ENCODE measurements at regions not wholly inside any gene's neighbourhood (a gene's known extent, or its start where the extent isn't known, plus 50 kb on each side); places are given as distances from the start of the nearest gene placed in this dataset.

DNA sequence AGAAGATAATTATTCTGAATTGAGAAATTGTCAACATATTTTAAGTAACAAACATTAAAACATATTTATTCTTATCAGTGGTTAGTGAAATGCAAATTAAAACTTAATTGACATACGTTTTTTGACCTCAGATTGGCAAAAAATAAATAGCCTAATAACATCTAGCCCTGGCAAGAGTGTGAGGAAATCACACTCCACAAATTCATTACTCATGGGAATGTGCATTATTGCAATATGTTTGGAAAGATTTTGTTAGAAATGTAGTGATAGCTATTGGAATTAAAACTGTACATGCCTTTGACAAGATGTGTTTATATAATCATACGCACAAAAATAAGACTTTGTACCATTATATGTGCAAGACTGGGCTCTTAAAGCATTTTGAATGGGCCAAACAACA is 168.6 kb downstream of the KITLG start:
- Histone ChIP-seq H3K4me3 (no peak overlapping the region), H3K27ac (no peak overlapping the region), H3K4me1 (peaks cover 3 to 29% (median 19%) of the 10 kb centered on the region in 4 donors), H3K36me3 (no peaks in the 10 kb centered on the region), H3K9me3 (no peaks in the 10 kb centered on the region), H3K27me3 (no peaks in the 10 kb centered on the region)
- no peak for DNase-seq
- 52 to 65% (median 57%) methylated on average over 2 of the region's 2 CpGs for WGBS, 5 donors
- TF ChIP-seq EP300 (IDR thresholded peaks at IDR 0.05) (no peak), CTCF (IDR thresholded peaks at IDR 0.05) (no peak), POLR2AphosphoS5 (IDR thresholded peaks at IDR 0.05) (no peak), POLR2A (IDR thresholded peaks at IDR 0.05) (no peak)
- intact Hi-C loops (cut with DNase I; ENCODE audit: low total_unique reads), result no loop called here

DNA sequence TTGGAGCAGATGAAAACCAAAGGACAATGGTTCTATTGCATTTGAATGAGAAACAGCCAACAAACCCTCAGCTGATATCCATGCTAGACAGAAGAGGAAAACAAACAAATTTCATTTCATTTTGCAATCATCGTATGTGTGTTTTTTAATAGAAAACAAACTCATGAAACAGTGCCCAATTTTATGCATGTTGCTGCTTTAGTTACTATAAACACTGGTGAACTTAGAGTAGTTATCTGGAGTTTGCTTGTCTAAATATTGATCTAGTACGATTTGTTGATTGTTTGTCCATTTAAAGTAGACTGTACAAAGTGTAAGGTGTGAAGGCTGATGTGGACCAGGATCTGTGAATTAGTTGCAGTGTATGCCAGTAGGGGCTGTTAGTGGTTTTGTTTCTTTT is 166.6 kb downstream of the KITLG start:
- Histone ChIP-seq H3K27me3 (no peaks in the 10 kb centered on the region), H3K27ac (no peak overlapping the region), H3K36me3 (no peaks in the 10 kb centered on the region), H3K9me3 (no peaks in the 10 kb centered on the region), H3K4me3 (no peak overlapping the region), H3K4me1 (peaks cover 13 to 48% (median 35%) of the 10 kb centered on the region in 4 donors)
- 15 to 52% (median 21%) methylated on average over 2 of the region's 2 CpGs for WGBS, 5 donors
- DNase-seq, result no peak
- intact Hi-C loops (cut with DNase I; ENCODE audit: low total_unique reads), result no loop called here
- TF ChIP-seq EP300 (IDR thresholded peaks at IDR 0.05) (no peak), POLR2A (IDR thresholded peaks at IDR 0.05) (no peak), POLR2AphosphoS5 (IDR thresholded peaks at IDR 0.05) (no peak), CTCF (IDR thresholded peaks at IDR 0.05) (no peak)

GRCh38 chr12:88416155-88416554 is 164.1 kb downstream of the KITLG start:
- no peaks in the 10 kb centered on the region for H3K27me3 ChIP-seq
- intact Hi-C loops (cut with DNase I; ENCODE audit: low total_unique reads), result no loop called here
- 75 to 91% (median 85%) methylated on average over 2 of the region's 2 CpGs for WGBS, 5 donors
- no peaks in the 10 kb centered on the region for H3K36me3 ChIP-seq
- DNase-seq, result no peak
- no peaks in the 10 kb centered on the region for H3K9me3 ChIP-seq
- peak overlapping the region in 1 of 4 donors; percentile 28 for H3K4me3 ChIP-seq
- peaks cover 13 to 59% (median 39%) of the 10 kb centered on the region in 4 donors for H3K4me1 ChIP-seq
- TF ChIP-seq CTCF (IDR thresholded peaks at IDR 0.05), result no peak
- no peak for TF ChIP-seq POLR2AphosphoS5 (IDR thresholded peaks at IDR 0.05)
- peak overlapping the region in 1 of 5 donors; percentile 25 for H3K27ac ChIP-seq

DNA sequence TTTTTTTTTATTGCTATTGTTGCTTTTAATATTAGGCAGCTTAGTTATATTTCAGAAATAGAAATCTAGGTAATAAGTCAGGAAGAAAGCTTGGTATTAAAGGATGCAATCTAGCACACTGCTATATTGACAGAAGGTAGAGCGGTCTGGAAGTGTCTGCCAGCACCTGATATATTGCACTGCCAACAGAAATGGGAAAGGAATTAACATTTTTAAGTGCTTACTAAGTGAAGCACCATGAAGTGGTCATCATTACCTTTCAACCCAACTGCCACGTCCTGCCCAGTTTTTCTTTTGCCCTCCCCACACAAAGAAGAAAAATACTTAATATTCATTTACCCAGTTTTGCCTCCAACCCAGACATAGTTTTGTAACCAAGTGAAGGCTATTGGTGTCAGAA is 163.5 kb downstream of the KITLG start:
- TF ChIP-seq POLR2AphosphoS5 (IDR thresholded peaks at IDR 0.05) (no peak), CTCF (IDR thresholded peaks at IDR 0.05) (no peak), POLR2A (IDR thresholded peaks at IDR 0.05) (no peak), EP300 (IDR thresholded peaks at IDR 0.05) (no peak)
- no peaks in the 10 kb centered on the region for H3K36me3 ChIP-seq
- peaks cover 13 to 59% (median 39%) of the 10 kb centered on the region in 4 donors for H3K4me1 ChIP-seq
- no peaks in the 10 kb centered on the region for H3K9me3 ChIP-seq
- no peaks in the 10 kb centered on the region for H3K27me3 ChIP-seq
- 52 to 86% (median 54%) methylated on average over 2 of the region's 2 CpGs for WGBS, 5 donors
- no peak for DNase-seq
- H3K4me3 ChIP-seq, result peak overlapping the region in 1 of 4 donors; percentile 28
- peak overlapping the region in 1 of 5 donors; percentile 56 for H3K27ac ChIP-seq
- intact Hi-C loops (cut with DNase I; ENCODE audit: low total_unique reads), result no loop called here

Data from stomach (tissue), 8 donors.